WTC11 (cell line): ENCODE measurements at regions not wholly inside any gene's neighbourhood (a gene's known extent, or its start where the extent isn't known, plus 50 kb on each side); places are given as distances from the start of the nearest gene placed in this dataset.

Experiments used
- CTCF ChIP-seq: fragments of 200-600 bp; IDR thresholded peaks from 2 replicates; pipeline ENCODE4 v1.8.0; 2022; ENCODE audit warnings: antibody characterized with exemption
- GABPB1 ChIP-seq: sonication (generic); formaldehyde crosslinking; IDR thresholded peaks from 2 replicates; pipeline ENCODE4 v1.8.1; 2023; ENCODE audit warnings: mild to moderate bottlenecking, missing genetic modification reagents
- PREB ChIP-seq: sonication (generic); formaldehyde crosslinking; IDR thresholded peaks from 2 replicates; pipeline ENCODE4 v1.8.1; 2022; ENCODE audit warnings: mild to moderate bottlenecking, missing genetic modification reagents, moderate library complexity, borderline replicate concordance
- SP1 ChIP-seq: sonication (generic); formaldehyde crosslinking; conservative IDR thresholded peaks from 2 replicates; pipeline ENCODE4 v1.8.1; 2022; ENCODE audit warnings: missing genetic modification reagents

GRCh38 chr12:114064497-114064896, 98.4 kb upstream of the RBM19 start:
- TF ChIP-seq PREB (CRISPR knock-in tag) (no peak), CTCF (no peak), SP1 (CRISPR knock-in tag) (no peak), GABPB1 (no peak)
